ENCODE measurements at regions not wholly inside any gene's neighbourhood (a gene's known extent, or its start where the extent isn't known, plus 50 kb on each side); places are given as distances from the start of the nearest gene placed in this dataset.

GRCh38 chr9:109905472-109905871, 125.5 kb downstream of the PALM2AKAP2 start:
- no peak for TF ChIP-seq FOXA1 (IDR thresholded peaks at IDR 0.05)
- no peak for TF ChIP-seq FOXM1 (IDR thresholded peaks at IDR 0.05; ENCODE audit: borderline replicate concordance)
- TF ChIP-seq PKNOX1 (IDR thresholded peaks at IDR 0.05) = no peak
- no peak for TF ChIP-seq ELF4 (IDR thresholded peaks at IDR 0.05)
- TF ChIP-seq SP1 (IDR thresholded peaks at IDR 0.05) = no peak
- no peak for TF ChIP-seq NFRKB (IDR thresholded peaks at IDR 0.05)
- TF ChIP-seq FOXK2 (IDR thresholded peaks at IDR 0.05) = no peak
- no peak for TF ChIP-seq BHLHE40 (IDR thresholded peaks at IDR 0.05; ENCODE audit: borderline replicate concordance)
- TF ChIP-seq LEF1 (IDR thresholded peaks at IDR 0.05; ENCODE audit: borderline replicate concordance) = no peak
- no peak for TF ChIP-seq TARDBP (IDR thresholded peaks at IDR 0.05)
- TF ChIP-seq CTBP1 (IDR thresholded peaks at IDR 0.05; ENCODE audit: borderline replicate concordance) = no peak
- TF ChIP-seq HDGF (IDR thresholded peaks at IDR 0.05; ENCODE audit: borderline replicate concordance) = no peak
- TF ChIP-seq ZNF384 (IDR thresholded peaks at IDR 0.05) = no peak
- no peak for TF ChIP-seq L3MBTL2 (conservative IDR thresholded peaks at IDR 0.05)
